ENCODE measurements at regions not wholly inside any gene's neighbourhood (a gene's known extent, or its start where the extent isn't known, plus 50 kb on each side); places are given as distances from the start of the nearest gene placed in this dataset.

DNA sequence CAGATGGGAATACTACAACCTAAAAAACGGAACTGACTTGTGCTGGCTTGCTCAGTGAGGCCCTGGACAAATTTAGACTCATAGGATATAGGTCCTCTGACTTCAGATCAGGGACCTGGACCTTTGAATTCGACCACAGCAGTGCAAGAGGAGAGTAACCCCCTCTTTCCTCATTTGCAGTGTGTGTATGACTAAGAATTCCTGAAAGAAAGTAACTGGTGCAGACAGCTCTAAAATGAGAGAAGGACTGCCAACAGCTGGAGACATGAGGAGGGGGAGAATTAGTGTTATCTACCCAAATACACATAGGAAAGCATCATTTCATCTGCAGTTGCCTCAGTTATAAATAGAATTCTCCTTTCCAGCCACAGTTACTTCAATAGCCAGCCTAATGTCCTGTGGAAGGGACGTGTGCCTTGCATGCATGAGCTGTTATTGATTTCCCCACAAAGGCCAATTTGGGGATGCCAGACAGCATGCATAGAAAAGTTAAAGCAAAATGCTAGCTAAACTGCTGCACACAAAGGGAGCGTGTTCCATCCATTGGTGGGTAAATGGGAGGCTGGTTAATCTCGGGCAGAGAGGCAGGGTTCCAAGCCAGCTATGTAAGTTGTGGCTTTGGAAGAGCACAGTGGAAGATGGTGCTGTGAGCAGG, 442.7 kb downstream of the CDK5RAP2 start:
- Histone ChIP-seq H3K4me3 (ENCODE audit: insufficient read depth in 1 of 2, low read depth in 1 of 2, low read length in 2 of 2) (no peak overlapping the region), H3K9ac (ENCODE audit: low read length) (no peak overlapping the region), H3K79me1 (replicated peaks; ENCODE audit: low read length, poor library complexity, severe bottlenecking) (no peaks in the 10 kb centered on the region), H3K36me3 (ENCODE audit: control insufficient read depth in 1 of 2, insufficient read depth in 2 of 2, low read depth in 1 of 2, low read length in 2 of 2) (no peaks in the 10 kb centered on the region), H3K4me2 (ENCODE audit: low read length, poor library complexity, severe bottlenecking) (no peak overlapping the region), H4K91ac (ENCODE audit: low read length) (no peak overlapping the region), H2AK5ac (ENCODE audit: low read length, severe bottlenecking) (no peak overlapping the region), H3K14ac (ENCODE audit: low read length in 2 of 2) (no peak overlapping the region), H2BK120ac (ENCODE audit: low read depth, low read length) (no peak overlapping the region), H3K4ac (ENCODE audit: low read depth in 1 of 2, low read length in 2 of 2) (no peak overlapping the region), H2BK15ac (ENCODE audit: low read depth, poor library complexity, severe bottlenecking) (no peak overlapping the region), H2BK5ac (ENCODE audit: low read depth, low read length, poor library complexity, severe bottlenecking) (no peak overlapping the region), H3K27me3 (ENCODE audit: control insufficient read depth in 1 of 2, insufficient read depth in 1 of 2, low read length in 2 of 2) (no peaks in the 10 kb centered on the region), H3K4me1 (ENCODE audit: control insufficient read depth, insufficient read depth, low read depth, low read length) (no peaks in the 10 kb centered on the region), H3K18ac (ENCODE audit: low read depth in 1 of 2, low read length in 2 of 2) (no peak overlapping the region), H3K27ac (ENCODE audit: low read length, poor library complexity, severe bottlenecking) (no peak overlapping the region), H2BK12ac (ENCODE audit: low read length in 2 of 2) (no peak overlapping the region), H4K8ac (ENCODE audit: low read length) (no peak overlapping the region), H3K23ac (ENCODE audit: low read length in 2 of 2) (no peak overlapping the region), H3K9me3 (ENCODE audit: control insufficient read depth, low read length) (peaks cover 3% of the 10 kb centered on the region), H2AFZ (ENCODE audit: low read depth, low read length) (no peak overlapping the region)
- no peak for DNase-seq
- WGBS: 38% methylated on average over 5 of the region's 5 CpGs

DNA sequence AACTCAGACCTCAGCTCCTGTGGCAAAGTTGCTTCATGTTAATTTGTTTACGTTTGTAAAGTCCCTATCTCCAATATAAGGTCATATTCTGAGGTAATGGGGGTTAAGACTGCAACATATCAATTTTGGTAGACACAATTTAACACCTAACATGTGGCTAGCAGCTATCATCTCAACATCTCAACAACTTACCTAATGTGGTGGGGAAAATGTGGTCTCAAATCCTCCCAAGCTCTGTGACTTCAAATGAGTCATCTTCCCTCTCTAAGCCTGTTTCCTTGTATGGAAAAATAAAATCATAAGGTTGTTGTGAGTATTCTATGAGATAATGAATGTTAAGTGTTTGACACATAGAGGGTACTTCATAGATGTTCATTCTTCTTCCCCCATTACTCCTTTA, 443.3 kb downstream of the CDK5RAP2 start:
- no peak overlapping the region for H2BK12ac ChIP-seq (ENCODE audit: low read length in 2 of 2)
- H3K4ac ChIP-seq (ENCODE audit: low read depth in 1 of 2, low read length in 2 of 2): no peak overlapping the region
- no peak overlapping the region for H4K91ac ChIP-seq (ENCODE audit: low read length)
- H3K79me1 ChIP-seq (replicated peaks; ENCODE audit: low read length, poor library complexity, severe bottlenecking): no peaks in the 10 kb centered on the region
- H3K9me3 ChIP-seq (ENCODE audit: control insufficient read depth, low read length): peaks cover 3% of the 10 kb centered on the region
- H2AK5ac ChIP-seq (ENCODE audit: low read length, severe bottlenecking): no peak overlapping the region
- no peak overlapping the region for H3K18ac ChIP-seq (ENCODE audit: low read depth in 1 of 2, low read length in 2 of 2)
- no peak overlapping the region for H2BK120ac ChIP-seq (ENCODE audit: low read depth, low read length)
- H3K27me3 ChIP-seq (ENCODE audit: control insufficient read depth in 1 of 2, insufficient read depth in 1 of 2, low read length in 2 of 2): no peaks in the 10 kb centered on the region
- WGBS: no CpG with 5 or more reads among the region's 1 CpG
- H2BK5ac ChIP-seq (ENCODE audit: low read depth, low read length, poor library complexity, severe bottlenecking): no peak overlapping the region
- no peak overlapping the region for H4K8ac ChIP-seq (ENCODE audit: low read length)
- H2BK15ac ChIP-seq (ENCODE audit: low read depth, poor library complexity, severe bottlenecking): no peak overlapping the region
- no peak overlapping the region for H2AFZ ChIP-seq (ENCODE audit: low read depth, low read length)
- H3K4me3 ChIP-seq (ENCODE audit: insufficient read depth in 1 of 2, low read depth in 1 of 2, low read length in 2 of 2): no peak overlapping the region
- H3K27ac ChIP-seq (ENCODE audit: low read length, poor library complexity, severe bottlenecking): no peak overlapping the region
- H3K4me1 ChIP-seq (ENCODE audit: control insufficient read depth, insufficient read depth, low read depth, low read length): no peaks in the 10 kb centered on the region
- H3K36me3 ChIP-seq (ENCODE audit: control insufficient read depth in 1 of 2, insufficient read depth in 2 of 2, low read depth in 1 of 2, low read length in 2 of 2): no peaks in the 10 kb centered on the region
- no peak overlapping the region for H3K23ac ChIP-seq (ENCODE audit: low read length in 2 of 2)
- DNase-seq: no peak
- H3K9ac ChIP-seq (ENCODE audit: low read length): no peak overlapping the region
- no peak overlapping the region for H3K14ac ChIP-seq (ENCODE audit: low read length in 2 of 2)
- no peak overlapping the region for H3K4me2 ChIP-seq (ENCODE audit: low read length, poor library complexity, severe bottlenecking)

DNA sequence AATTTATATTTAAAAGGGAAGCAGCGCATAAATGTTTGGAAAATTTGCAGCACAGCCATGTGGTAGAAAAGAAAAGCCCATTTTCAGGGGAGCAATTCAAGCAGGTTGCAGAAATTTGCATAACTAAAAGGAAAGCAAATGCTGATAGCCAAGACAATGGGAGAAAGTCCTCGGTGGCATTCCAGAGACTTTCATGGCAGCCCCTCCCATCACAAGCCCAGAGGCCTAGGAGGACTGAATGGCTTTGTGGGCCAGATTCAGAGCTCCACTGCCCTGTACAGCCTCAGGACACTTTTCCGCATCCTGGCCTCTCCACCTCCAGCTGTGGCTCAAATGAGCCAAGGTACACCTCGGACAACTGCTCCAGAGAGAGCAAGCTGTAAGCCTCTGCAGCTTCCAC, 462.9 kb downstream of the CDK5RAP2 start:
- Histone ChIP-seq H3K4ac (ENCODE audit: low read depth in 1 of 2, low read length in 2 of 2) (no peak overlapping the region), H3K4me3 (ENCODE audit: insufficient read depth in 1 of 2, low read depth in 1 of 2, low read length in 2 of 2) (no peak overlapping the region), H3K23ac (ENCODE audit: low read length in 2 of 2) (no peak overlapping the region), H2AK5ac (ENCODE audit: low read length, severe bottlenecking) (no peak overlapping the region), H2BK120ac (ENCODE audit: low read depth, low read length) (no peak overlapping the region), H3K36me3 (ENCODE audit: control insufficient read depth in 1 of 2, insufficient read depth in 2 of 2, low read depth in 1 of 2, low read length in 2 of 2) (no peaks in the 10 kb centered on the region), H3K4me1 (ENCODE audit: control insufficient read depth, insufficient read depth, low read depth, low read length) (no peaks in the 10 kb centered on the region), H3K14ac (ENCODE audit: low read length in 2 of 2) (no peak overlapping the region), H3K27ac (ENCODE audit: low read length, poor library complexity, severe bottlenecking) (no peak overlapping the region), H3K4me2 (ENCODE audit: low read length, poor library complexity, severe bottlenecking) (no peak overlapping the region), H2BK15ac (ENCODE audit: low read depth, poor library complexity, severe bottlenecking) (no peak overlapping the region), H4K8ac (ENCODE audit: low read length) (no peak overlapping the region), H3K79me1 (replicated peaks; ENCODE audit: low read length, poor library complexity, severe bottlenecking) (no peaks in the 10 kb centered on the region), H4K91ac (ENCODE audit: low read length) (no peak overlapping the region), H3K9ac (ENCODE audit: low read length) (no peak overlapping the region), H2BK5ac (ENCODE audit: low read depth, low read length, poor library complexity, severe bottlenecking) (no peak overlapping the region), H3K27me3 (ENCODE audit: control insufficient read depth in 1 of 2, insufficient read depth in 1 of 2, low read length in 2 of 2) (no peaks in the 10 kb centered on the region), H2AFZ (ENCODE audit: low read depth, low read length) (no peak overlapping the region), H3K18ac (ENCODE audit: low read depth in 1 of 2, low read length in 2 of 2) (no peak overlapping the region), H3K9me3 (ENCODE audit: control insufficient read depth, low read length) (no peaks in the 10 kb centered on the region), H2BK12ac (ENCODE audit: low read length in 2 of 2) (no peak overlapping the region)
- DNase-seq: no peak
- 74% methylated on average over 4 of the region's 4 CpGs for WGBS

DNA sequence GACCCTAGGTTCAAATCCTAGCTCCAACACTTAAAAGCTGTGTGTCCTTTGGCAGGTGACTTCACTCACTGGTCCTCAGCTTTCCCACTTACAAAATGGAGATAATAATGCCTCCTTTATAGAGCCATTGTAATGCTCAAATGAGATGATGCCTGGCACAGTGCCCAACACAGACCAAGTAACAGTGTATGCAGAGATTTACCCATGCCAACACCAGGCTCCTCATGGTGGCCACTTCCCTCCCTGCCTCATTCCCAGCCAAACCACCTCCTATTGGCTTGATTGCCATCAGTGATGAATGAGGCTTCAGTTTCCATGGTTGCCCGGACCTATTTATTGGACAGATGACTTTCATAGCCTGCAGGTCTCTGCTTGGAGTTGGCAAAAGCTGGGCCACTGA, 469.4 kb downstream of the CDK5RAP2 start:
- Histone ChIP-seq H3K4me2 (ENCODE audit: low read length, poor library complexity, severe bottlenecking) (no peak overlapping the region), H2BK12ac (ENCODE audit: low read length in 2 of 2) (no peak overlapping the region), H2AK5ac (ENCODE audit: low read length, severe bottlenecking) (no peak overlapping the region), H3K23ac (ENCODE audit: low read length in 2 of 2) (no peak overlapping the region), H2BK120ac (ENCODE audit: low read depth, low read length) (no peak overlapping the region), H3K9ac (ENCODE audit: low read length) (no peak overlapping the region), H3K14ac (ENCODE audit: low read length in 2 of 2) (no peak overlapping the region), H2BK15ac (ENCODE audit: low read depth, poor library complexity, severe bottlenecking) (no peak overlapping the region), H3K4ac (ENCODE audit: low read depth in 1 of 2, low read length in 2 of 2) (no peak overlapping the region), H3K27ac (ENCODE audit: low read length, poor library complexity, severe bottlenecking) (no peak overlapping the region), H3K79me1 (replicated peaks; ENCODE audit: low read length, poor library complexity, severe bottlenecking) (no peaks in the 10 kb centered on the region), H4K8ac (ENCODE audit: low read length) (no peak overlapping the region), H2BK5ac (ENCODE audit: low read depth, low read length, poor library complexity, severe bottlenecking) (no peak overlapping the region), H3K36me3 (ENCODE audit: control insufficient read depth in 1 of 2, insufficient read depth in 2 of 2, low read depth in 1 of 2, low read length in 2 of 2) (no peaks in the 10 kb centered on the region), H3K27me3 (ENCODE audit: control insufficient read depth in 1 of 2, insufficient read depth in 1 of 2, low read length in 2 of 2) (no peaks in the 10 kb centered on the region), H3K9me3 (ENCODE audit: control insufficient read depth, low read length) (no peaks in the 10 kb centered on the region), H3K4me1 (ENCODE audit: control insufficient read depth, insufficient read depth, low read depth, low read length) (no peaks in the 10 kb centered on the region), H3K18ac (ENCODE audit: low read depth in 1 of 2, low read length in 2 of 2) (no peak overlapping the region), H2AFZ (ENCODE audit: low read depth, low read length) (no peak overlapping the region), H4K91ac (ENCODE audit: low read length) (no peak overlapping the region), H3K4me3 (ENCODE audit: insufficient read depth in 1 of 2, low read depth in 1 of 2, low read length in 2 of 2) (no peak overlapping the region)
- 83% methylated on average over 1 of the region's 1 CpG for WGBS
- DNase-seq: no peak

Measured in mesenchymal stem cell (in vitro differentiated cells and primary cell).